ENCODE measurements at regions not wholly inside any gene's neighbourhood (a gene's known extent, or its start where the extent isn't known, plus 50 kb on each side); places are given as distances from the start of the nearest gene placed in this dataset.
A peak's percentile ranks its signal among the peaks of the same experiment; 100 is the strongest.

GRCh38 chrX:40273356-40274050 is 175.7 kb upstream of the BCOR start:
- H3K4me1 Mint-ChIP-seq: no peaks in the 10 kb centered on the region
- ATAC-seq (replicated peaks): no peak
- H3K9me3 Mint-ChIP-seq: no peaks in the 10 kb centered on the region
- no peak overlapping the region for H3K27ac Mint-ChIP-seq
- H3K27me3 Mint-ChIP-seq: no peaks in the 10 kb centered on the region
- no peak overlapping the region for H3K4me3 Mint-ChIP-seq
- no peaks in the 10 kb centered on the region for H3K36me3 Mint-ChIP-seq (ENCODE audit: low read depth)

- no peak overlapping the region for H3K4me3 Mint-ChIP-seq
- H3K4me1 Mint-ChIP-seq: no peaks in the 10 kb centered on the region
- H3K36me3 Mint-ChIP-seq (ENCODE audit: low read depth): no peaks in the 10 kb centered on the region
- no peak for ATAC-seq (replicated peaks)
- H3K27me3 Mint-ChIP-seq: no peaks in the 10 kb centered on the region
- H3K27ac Mint-ChIP-seq: no peak overlapping the region
- no peaks in the 10 kb centered on the region for H3K9me3 Mint-ChIP-seq
Measured at GRCh38 chrX:40272776-40273175, 175.0 kb upstream of the BCOR start.

GRCh38 chrX:40272141-40272540 is 174.4 kb upstream of the BCOR start:
- Mint-ChIP-seq H3K36me3 (ENCODE audit: low read depth) (no peaks in the 10 kb centered on the region), H3K27me3 (no peaks in the 10 kb centered on the region)

GRCh38 chrX:40268188-40268520 is 170.4 kb upstream of the BCOR start:
- Mint-ChIP-seq H3K27ac (no peak overlapping the region), H3K9me3 (no peaks in the 10 kb centered on the region), H3K36me3 (ENCODE audit: low read depth) (no peaks in the 10 kb centered on the region), H3K4me1 (no peaks in the 10 kb centered on the region), H3K27me3 (no peaks in the 10 kb centered on the region), H3K4me3 (no peak overlapping the region)
- ATAC-seq (replicated peaks): no peak

More at GRCh38 chrX:40272141-40272540, 174.4 kb upstream of the BCOR start:
- H3K4me1 Mint-ChIP-seq: no peaks in the 10 kb centered on the region
- ATAC-seq (replicated peaks): no peak
- H3K27ac Mint-ChIP-seq: no peak overlapping the region
- H3K4me3 Mint-ChIP-seq: no peak overlapping the region
- H3K9me3 Mint-ChIP-seq: no peaks in the 10 kb centered on the region

GRCh38 chrX:40267334-40268187 is 169.8 kb upstream of the BCOR start:
- no peaks in the 10 kb centered on the region for H3K36me3 Mint-ChIP-seq (ENCODE audit: low read depth)
- H3K27me3 Mint-ChIP-seq: no peaks in the 10 kb centered on the region
- H3K4me3 Mint-ChIP-seq: peak overlapping the region; percentile 66
- peak; percentile 21 for ATAC-seq (replicated peaks)
- no peaks in the 10 kb centered on the region for H3K9me3 Mint-ChIP-seq
- H3K27ac Mint-ChIP-seq: no peak overlapping the region
- no peaks in the 10 kb centered on the region for H3K4me1 Mint-ChIP-seq

- H3K4me1 Mint-ChIP-seq: no peaks in the 10 kb centered on the region
- ATAC-seq (replicated peaks): peak; percentile 89
- H3K36me3 Mint-ChIP-seq (ENCODE audit: low read depth): no peaks in the 10 kb centered on the region
- H3K4me3 Mint-ChIP-seq: peak overlapping the region; percentile 66
- no peaks in the 10 kb centered on the region for H3K9me3 Mint-ChIP-seq
- no peaks in the 10 kb centered on the region for H3K27me3 Mint-ChIP-seq
- H3K27ac Mint-ChIP-seq: no peak overlapping the region
Measured at GRCh38 chrX:40266490-40267333, 169.0 kb upstream of the BCOR start.

GRCh38 chrX:40265936-40266335 is 168.2 kb upstream of the BCOR start:
- no peaks in the 10 kb centered on the region for H3K36me3 Mint-ChIP-seq (ENCODE audit: low read depth)
- ATAC-seq (replicated peaks): no peak
- H3K4me3 Mint-ChIP-seq: peak overlapping the region; percentile 66
- H3K27me3 Mint-ChIP-seq: no peaks in the 10 kb centered on the region
- H3K27ac Mint-ChIP-seq: no peak overlapping the region
- H3K4me1 Mint-ChIP-seq: no peaks in the 10 kb centered on the region
- no peaks in the 10 kb centered on the region for H3K9me3 Mint-ChIP-seq

GRCh38 chrX:40263014-40263560 is 165.3 kb upstream of the BCOR start:
- Mint-ChIP-seq H3K27ac (no peak overlapping the region), H3K4me3 (no peak overlapping the region), H3K27me3 (no peaks in the 10 kb centered on the region), H3K9me3 (no peaks in the 10 kb centered on the region), H3K4me1 (no peaks in the 10 kb centered on the region), H3K36me3 (ENCODE audit: low read depth) (no peaks in the 10 kb centered on the region)
- no peak for ATAC-seq (replicated peaks)

- Mint-ChIP-seq H3K27ac (no peak overlapping the region), H3K4me3 (no peak overlapping the region), H3K9me3 (no peaks in the 10 kb centered on the region), H3K27me3 (no peaks in the 10 kb centered on the region), H3K4me1 (no peaks in the 10 kb centered on the region), H3K36me3 (ENCODE audit: low read depth) (no peaks in the 10 kb centered on the region)
- no peak for ATAC-seq (replicated peaks)
Measured at GRCh38 chrX:40262157-40263013, 164.6 kb upstream of the BCOR start.

- no peaks in the 10 kb centered on the region for H3K4me1 Mint-ChIP-seq
- no peaks in the 10 kb centered on the region for H3K9me3 Mint-ChIP-seq
- no peaks in the 10 kb centered on the region for H3K36me3 Mint-ChIP-seq (ENCODE audit: low read depth)
- ATAC-seq (replicated peaks): no peak
- H3K27ac Mint-ChIP-seq: no peak overlapping the region
- H3K4me3 Mint-ChIP-seq: no peak overlapping the region
- H3K27me3 Mint-ChIP-seq: no peaks in the 10 kb centered on the region
Measured at GRCh38 chrX:40261833-40262156, 164.0 kb upstream of the BCOR start.

GRCh38 chrX:40260146-40260747 is 162.5 kb upstream of the BCOR start:
- Mint-ChIP-seq H3K27ac (no peak overlapping the region), H3K4me1 (no peaks in the 10 kb centered on the region), H3K27me3 (no peaks in the 10 kb centered on the region), H3K36me3 (ENCODE audit: low read depth) (no peaks in the 10 kb centered on the region), H3K4me3 (no peak overlapping the region), H3K9me3 (no peaks in the 10 kb centered on the region)
- no peak for ATAC-seq (replicated peaks)

- Mint-ChIP-seq H3K36me3 (ENCODE audit: low read depth) (no peaks in the 10 kb centered on the region), H3K9me3 (no peaks in the 10 kb centered on the region), H3K27me3 (no peaks in the 10 kb centered on the region), H3K27ac (no peak overlapping the region), H3K4me1 (no peaks in the 10 kb centered on the region), H3K4me3 (no peak overlapping the region)
- ATAC-seq (replicated peaks): no peak
Measured at GRCh38 chrX:40258909-40259308, 161.2 kb upstream of the BCOR start.

GRCh38 chrX:40253771-40254170 is 156.0 kb upstream of the BCOR start:
- Mint-ChIP-seq H3K9me3 (no peaks in the 10 kb centered on the region), H3K4me1 (no peaks in the 10 kb centered on the region), H3K36me3 (ENCODE audit: low read depth) (no peaks in the 10 kb centered on the region), H3K27me3 (no peaks in the 10 kb centered on the region), H3K27ac (no peak overlapping the region), H3K4me3 (no peak overlapping the region)
- no peak for ATAC-seq (replicated peaks)

All from activated T-helper 17 cell treated with anti-CD3 and anti-CD28 coated beads, Interleukin-2, amount 50 U/mL, for 72 hours (primary cell).